ENCODE measurements at regions not wholly inside any gene's neighbourhood (a gene's known extent, or its start where the extent isn't known, plus 50 kb on each side); places are given as distances from the start of the nearest gene placed in this dataset.

- no peak for DNase-seq (ENCODE audit: low spot score)
Measured at GRCh38 chr12:11946161-11946560, 124.6 kb upstream of the BCL2L14 start.

- DNase-seq (ENCODE audit: low spot score), result no peak
Measured at GRCh38 chr12:11947213-11947612, 123.5 kb upstream of the BCL2L14 start.

- peak; percentile 69 for DNase-seq (ENCODE audit: low spot score)
Measured at GRCh38 chr12:11949738-11950411, 120.9 kb upstream of the BCL2L14 start.

GRCh38 chr12:11951209-11951608 is 119.5 kb upstream of the BCL2L14 start:
- DNase-seq (ENCODE audit: low spot score), result no peak

DNA sequence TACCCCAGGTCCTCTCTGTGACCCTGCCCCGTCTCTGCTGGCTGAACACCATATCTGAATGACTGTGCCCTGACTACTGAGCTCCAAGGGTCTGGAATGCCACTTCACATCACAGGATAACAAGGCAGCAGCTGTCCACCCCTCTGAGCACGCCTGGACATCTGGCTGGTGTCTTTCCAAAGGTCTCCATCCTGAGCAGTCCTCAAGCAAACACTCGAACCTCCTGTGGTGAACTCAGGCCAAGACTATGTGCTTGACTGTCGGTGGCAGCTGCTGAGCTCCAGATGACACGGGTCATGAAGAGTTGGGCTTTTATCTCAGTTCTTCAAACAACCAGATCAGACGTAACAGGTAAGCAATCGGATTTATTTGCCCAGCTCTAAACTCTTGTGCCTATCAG is 117.2 kb upstream of the BCL2L14 start:
- DNase-seq (ENCODE audit: low spot score), result no peak

DNA sequence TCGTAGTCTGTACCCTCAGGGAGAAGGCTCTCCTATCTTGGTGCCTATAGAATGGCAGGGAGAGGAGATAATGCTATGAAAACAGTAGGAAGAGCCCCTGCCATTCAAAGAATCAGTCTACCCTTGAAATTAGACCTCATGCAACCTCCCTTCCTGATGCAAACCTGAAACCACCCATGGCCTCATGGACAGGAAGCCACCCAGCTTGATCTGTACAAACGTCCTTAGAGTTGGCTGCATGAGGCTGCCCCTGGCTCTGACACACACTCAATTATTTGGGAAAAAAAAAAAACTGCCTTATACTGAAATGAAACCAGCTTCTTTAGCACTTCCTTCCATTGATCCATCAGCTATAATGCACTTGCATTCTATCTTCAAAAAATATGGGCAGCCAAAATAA is 116.6 kb upstream of the BCL2L14 start:
- no peak for DNase-seq (ENCODE audit: low spot score)

- no peak for DNase-seq (ENCODE audit: low spot score)
Measured at GRCh38 chr12:11958221-11959091, 112.3 kb upstream of the BCL2L14 start.

DNA sequence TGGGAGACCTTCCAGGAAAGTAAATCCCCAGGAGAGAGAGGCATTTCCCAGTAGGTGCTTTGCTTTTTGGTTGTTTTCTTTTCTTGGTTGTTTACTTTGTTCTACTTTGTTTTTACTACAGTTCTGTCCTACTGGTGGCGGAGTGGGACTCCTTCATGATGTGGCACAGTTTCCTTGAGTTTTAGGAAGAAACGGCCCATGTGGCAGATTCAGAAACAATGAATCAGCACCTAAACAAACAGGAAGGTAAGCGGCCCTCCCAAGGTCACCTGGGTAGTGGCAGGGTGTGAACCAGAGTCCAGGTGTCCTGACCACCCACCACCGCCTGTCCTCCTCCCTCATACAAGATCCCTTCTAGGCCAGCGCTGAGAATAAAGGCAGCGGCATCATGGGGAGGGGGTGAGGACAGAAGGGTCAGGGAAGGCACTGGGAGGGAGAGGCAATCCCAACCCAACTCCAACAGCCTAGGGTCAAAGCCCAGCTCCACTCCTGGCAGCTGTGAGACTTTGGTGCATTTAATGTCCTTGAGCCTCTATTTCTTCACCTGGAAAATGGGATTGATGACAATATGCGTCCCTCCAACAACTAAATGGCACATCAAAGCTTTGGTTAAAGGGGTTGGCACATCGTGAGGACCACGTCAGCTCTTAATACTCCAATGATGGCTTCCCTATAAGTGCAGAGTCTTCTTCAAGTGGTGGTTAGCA is 111.5 kb upstream of the BCL2L14 start:
- no peak for DNase-seq (ENCODE audit: low spot score)

GRCh38 chr12:11960646-11961045 is 110.1 kb upstream of the BCL2L14 start:
- no peak for DNase-seq (ENCODE audit: low spot score)

DNA sequence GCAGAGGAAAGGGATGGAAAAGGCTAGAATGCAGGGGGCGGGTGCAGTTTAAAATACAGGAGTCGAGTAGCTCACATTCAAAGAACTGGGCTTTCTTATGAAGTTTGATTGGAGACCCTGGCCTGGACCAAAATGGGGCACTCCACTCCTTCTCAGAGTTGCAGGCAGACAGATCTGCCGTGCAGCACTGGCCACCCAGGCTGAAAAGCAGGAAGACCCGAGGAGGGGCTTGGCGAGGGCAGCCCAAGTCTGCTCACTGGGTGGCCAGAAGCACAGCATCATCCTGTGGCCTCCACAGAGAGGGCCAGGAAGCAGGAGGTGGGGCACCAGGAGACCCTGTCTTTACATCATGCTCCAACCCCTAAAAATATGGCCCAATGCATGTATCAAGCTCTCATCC is 109.1 kb upstream of the BCL2L14 start:
- DNase-seq (ENCODE audit: low spot score), result no peak

DNA sequence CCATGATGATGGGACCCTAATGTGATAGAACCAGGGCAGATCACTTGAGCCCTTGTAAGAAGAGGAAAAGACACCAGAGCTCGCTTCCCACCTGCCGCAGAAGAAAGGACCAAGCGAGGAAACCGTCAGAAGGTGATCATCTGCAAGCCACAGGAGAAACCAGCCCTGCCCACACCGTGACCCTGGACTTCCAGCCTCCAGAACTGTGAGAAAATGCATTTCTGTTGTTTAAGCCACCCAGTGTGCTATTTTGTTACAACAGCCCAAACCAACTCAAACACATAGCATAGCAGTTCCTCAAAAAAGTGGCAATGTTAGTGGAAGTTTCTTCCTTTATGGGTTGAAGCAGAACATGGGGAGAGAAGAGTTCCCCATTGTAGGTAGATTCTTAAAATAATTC is 107.9 kb upstream of the BCL2L14 start:
- no peak for DNase-seq (ENCODE audit: low spot score)

DNA sequence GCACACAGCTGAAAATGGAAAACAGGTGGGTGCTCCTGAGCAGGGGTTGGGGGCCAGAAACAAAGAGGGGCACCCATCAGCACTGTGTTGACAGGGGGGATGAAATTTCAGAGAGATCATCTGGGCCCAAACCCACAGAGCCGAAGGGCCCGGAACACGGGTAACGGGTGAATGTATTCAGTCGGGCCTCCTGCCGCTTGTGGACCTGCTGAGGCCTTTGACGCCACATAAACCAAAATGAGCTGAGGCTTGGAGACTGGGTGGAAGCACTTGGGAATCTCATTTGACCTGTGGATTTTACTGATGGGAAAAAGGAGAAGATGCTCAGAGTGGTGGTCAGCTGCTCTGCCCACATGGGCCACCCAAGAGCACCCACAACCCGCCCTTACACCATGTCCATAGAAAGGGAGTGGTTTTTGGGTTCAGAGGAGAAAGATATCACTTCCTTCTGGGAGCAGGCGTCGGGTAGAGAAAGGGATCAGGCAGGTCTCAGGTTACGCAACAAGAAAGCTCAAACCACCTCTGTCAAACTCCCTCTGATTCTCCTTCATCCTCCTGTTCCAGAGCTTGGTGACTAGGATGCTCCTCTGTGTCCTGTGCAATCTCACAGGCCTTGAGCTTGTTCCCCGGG is 106.8 kb upstream of the BCL2L14 start:
- DNase-seq (ENCODE audit: low spot score), result no peak

DNA sequence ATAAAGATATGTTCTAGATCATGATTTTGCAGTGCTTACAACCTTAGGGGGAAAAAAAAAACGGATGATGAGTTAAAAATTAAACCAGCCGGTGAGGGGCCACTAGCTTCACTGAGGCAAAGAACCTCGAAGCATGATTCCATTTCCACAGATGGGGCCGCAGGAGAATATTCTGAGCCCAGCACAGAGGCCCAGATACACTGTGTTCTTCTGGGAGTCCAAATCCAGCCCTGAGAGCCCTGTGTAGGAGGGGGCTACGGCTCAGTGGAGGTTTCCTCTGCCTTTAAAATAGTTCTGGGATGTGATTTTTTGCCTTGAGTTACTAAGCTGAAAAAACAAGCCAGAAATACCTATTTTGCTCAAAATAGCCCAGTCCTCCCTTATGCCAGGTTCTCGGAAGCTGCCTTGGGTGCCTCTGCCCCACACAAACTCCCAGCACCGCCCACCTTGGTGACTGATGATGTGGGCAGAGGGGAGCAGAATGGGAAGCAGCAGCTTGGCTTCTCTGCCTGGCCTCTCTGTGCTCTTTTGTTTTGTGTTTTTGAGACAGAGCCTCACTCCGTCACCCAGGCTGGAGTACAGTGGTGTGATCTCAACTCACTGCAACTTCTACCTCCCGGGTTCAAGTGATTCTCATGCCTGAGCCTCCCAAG is 105.4 kb upstream of the BCL2L14 start:
- no peak for DNase-seq (ENCODE audit: low spot score)

DNA sequence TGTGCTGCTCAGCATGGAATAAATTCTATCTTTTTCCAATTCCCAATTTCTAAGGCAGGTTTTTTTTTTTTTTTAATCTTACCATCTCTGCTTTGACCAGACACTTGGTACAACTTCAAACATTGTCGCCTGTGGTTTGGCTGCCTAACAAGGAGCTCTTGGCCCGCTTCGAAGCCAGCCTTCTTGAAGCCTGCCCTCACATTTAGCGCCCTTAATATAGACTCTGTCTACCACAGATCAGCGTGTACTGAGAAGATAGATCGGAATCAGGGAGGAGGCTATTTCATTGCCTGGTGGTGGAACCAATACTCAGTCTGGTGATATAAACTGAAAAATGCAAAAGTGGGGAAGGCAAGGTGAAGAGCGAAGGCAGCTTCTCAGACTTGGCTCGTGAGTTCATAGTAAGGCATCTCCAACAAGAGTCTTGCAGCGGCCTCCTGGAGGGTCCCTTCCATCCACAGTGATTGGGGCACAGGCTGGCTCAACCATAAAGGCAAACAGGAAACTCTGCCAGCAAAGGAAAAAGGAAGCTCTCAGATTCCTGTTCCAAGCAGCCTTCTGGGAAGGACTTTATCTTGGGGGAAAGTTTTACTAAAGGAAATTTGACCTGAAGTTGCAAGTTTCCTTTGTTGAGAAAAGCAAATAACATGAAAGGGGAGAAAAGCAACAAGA is 103.2 kb upstream of the BCL2L14 start:
- DNase-seq (ENCODE audit: low spot score), result no peak

GRCh38 chr12:11968048-11968383 is 102.7 kb upstream of the BCL2L14 start:
- DNase-seq (ENCODE audit: low spot score), result no peak

GRCh38 chr12:11968516-11968915 is 102.2 kb upstream of the BCL2L14 start:
- DNase-seq (ENCODE audit: low spot score), result no peak

DNA sequence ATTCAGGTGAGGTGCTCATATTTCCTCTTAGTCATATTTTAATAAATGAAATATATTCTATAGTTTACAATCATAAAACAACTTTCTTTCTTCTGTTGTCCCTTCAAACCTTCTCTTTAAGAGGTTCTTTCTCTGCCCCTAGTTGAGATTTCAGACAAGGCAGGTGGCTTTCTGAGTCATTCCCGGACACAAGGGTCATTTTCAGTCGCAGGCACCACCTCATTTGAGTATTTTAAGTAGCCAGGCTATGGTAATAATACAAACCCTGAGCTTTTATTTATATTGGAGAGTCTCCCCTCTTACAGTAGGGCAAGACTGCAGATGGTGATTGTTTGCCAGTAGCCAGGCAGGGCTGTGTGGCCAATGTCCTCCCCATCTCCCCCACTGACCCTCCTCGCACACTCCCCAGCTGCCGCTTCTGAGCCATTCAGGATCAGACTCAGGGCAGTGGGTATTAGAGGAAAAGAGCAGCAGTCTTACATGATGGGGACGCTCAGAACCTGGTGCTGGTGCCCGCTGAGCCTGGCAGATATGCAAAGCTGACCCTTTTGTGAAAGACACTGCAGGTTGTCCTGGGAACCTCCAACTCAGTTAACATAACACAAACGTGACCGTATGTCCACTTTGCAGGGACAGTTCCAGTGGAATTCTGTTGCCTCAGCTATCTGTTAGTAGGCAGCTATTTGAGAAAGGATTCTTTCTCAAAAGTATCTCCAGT is 101.1 kb upstream of the BCL2L14 start:
- DNase-seq (ENCODE audit: low spot score), result no peak

DNA sequence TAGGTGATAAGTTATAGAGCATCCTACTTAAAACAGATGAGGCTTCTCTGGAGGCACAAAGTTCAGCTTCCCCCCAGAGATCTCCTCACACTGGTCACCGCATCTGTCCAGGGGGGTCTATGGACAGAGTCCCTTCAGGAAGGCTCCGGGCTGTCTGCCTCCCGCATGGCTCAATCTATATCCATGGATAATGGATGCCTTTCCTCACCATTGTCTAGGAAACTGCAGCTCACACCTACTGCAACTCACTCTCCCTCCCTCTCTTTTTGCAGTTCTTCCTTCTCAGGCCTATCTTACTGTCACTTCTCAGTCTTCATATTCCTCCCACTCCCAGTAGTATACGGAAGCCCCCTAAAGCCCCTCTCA is 100.6 kb upstream of the BCL2L14 start:
- no peak for DNase-seq (ENCODE audit: low spot score)

DNA sequence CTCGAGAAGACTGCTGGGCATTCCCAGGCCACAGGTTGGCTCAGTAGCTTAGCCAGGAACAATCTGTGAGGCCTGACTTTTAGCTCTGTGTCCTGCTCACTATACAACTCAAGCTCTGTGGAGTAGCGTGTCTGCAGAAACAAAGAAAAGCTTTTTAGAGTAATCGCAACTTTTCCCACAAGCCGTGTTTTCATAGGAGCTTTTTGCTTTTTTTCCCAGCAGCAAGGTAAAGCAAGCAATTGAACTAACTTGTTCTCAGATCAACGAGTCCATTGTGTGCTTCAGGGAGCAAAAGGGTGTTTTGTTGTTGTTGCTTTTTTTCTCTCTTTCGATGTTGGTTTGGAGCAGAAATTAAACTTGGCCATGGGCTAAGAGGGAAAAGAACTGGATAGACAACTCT is 97.3 kb upstream of the BCL2L14 start:
- peak; percentile 45 for DNase-seq (ENCODE audit: low spot score)

DNA sequence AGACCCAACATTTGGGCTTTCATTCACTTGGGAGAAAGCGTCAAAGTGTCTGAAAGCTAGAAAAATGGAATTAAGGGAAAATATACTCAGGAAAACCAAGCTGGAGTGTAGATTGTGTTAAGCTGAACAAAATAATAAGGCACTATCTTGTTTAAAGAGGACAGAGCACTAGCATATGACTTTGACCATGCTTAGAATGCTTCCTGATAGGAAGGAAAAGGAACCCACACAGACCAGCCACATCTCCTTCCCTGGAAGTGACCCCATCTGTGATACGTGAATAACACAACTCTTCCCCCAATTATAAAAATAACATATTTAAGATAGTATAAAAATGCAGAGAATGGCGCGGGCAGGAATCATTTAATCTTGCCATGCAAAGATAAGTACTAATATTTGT is 94.7 kb upstream of the BCL2L14 start:
- no peak for DNase-seq (ENCODE audit: low spot score)

All from COLO829 (cell line).